BLaER1 (cell line): ENCODE measurements at regions not wholly inside any gene's neighbourhood (a gene's known extent, or its start where the extent isn't known, plus 50 kb on each side); places are given as distances from the start of the nearest gene placed in this dataset.

ENCODE experiments used
- H3K27ac ChIP-seq: shearing (Covaris generic); formaldehyde crosslinking; 2 replicates; pipeline ENCODE4 v1.8.1; 2022
- H3K27me3 ChIP-seq: shearing (Covaris generic); formaldehyde crosslinking; 2 replicates; pipeline ENCODE4 v1.8.1; 2022
- H3K36me3 ChIP-seq: shearing (Covaris generic); formaldehyde crosslinking; 2 replicates; pipeline ENCODE4 v1.8.1; 2022
- H3K4me1 ChIP-seq: shearing (Covaris generic); formaldehyde crosslinking; 2 replicates; pipeline ENCODE4 v1.8.1; 2022
- H3K4me2 ChIP-seq: shearing (Covaris generic); formaldehyde crosslinking; 2 replicates; pipeline ENCODE4 v1.8.1; 2022
- H3K4me3 ChIP-seq: shearing (Covaris generic); formaldehyde crosslinking; 2 replicates; pipeline ENCODE4 v1.8.1; 2022
- H3K9ac ChIP-seq: shearing (Covaris generic); formaldehyde crosslinking; 2 replicates; pipeline ENCODE4 v1.8.1; 2022
- H3K9me3 ChIP-seq: shearing (Covaris generic); formaldehyde crosslinking; 2 replicates; pipeline ENCODE4 v1.8.1; 2022
- H4K20me1 ChIP-seq: shearing (Covaris generic); formaldehyde crosslinking; 2 replicates; pipeline ENCODE4 v1.8.1; 2022
- Cebpa-rat ChIP-seq: shearing (Covaris generic); IDR thresholded peaks from 2 replicates; pipeline ENCODE4 v1.8.1; 2022

GRCh38 chrX:76228499-76228898 lies 55.6 kb downstream of the PBDC1 start:
- Histone ChIP-seq H4K20me1 (no peaks in the 10 kb centered on the region), H3K36me3 (no peaks in the 10 kb centered on the region), H3K27ac (no peak overlapping the region), H3K9me3 (peaks cover 8% of the 10 kb centered on the region), H3K27me3 (peaks cover 27% of the 10 kb centered on the region), H3K4me3 (no peak overlapping the region), H3K4me1 (no peaks in the 10 kb centered on the region), H3K4me2 (no peak overlapping the region), H3K9ac (no peak overlapping the region)
- no peak for TF ChIP-seq Cebpa-rat

GRCh38 chrX:76248901-76249300 lies 76.0 kb downstream of the PBDC1 start:
- H3K36me3 ChIP-seq, result no peaks in the 10 kb centered on the region
- no peaks in the 10 kb centered on the region for H3K4me1 ChIP-seq
- no peak overlapping the region for H3K9ac ChIP-seq
- H3K4me2 ChIP-seq, result no peak overlapping the region
- TF ChIP-seq Cebpa-rat, result no peak
- H4K20me1 ChIP-seq, result no peaks in the 10 kb centered on the region
- H3K9me3 ChIP-seq, result no peaks in the 10 kb centered on the region
- H3K4me3 ChIP-seq, result no peak overlapping the region
- peaks cover 76% of the 10 kb centered on the region for H3K27me3 ChIP-seq
- no peak overlapping the region for H3K27ac ChIP-seq

- Histone ChIP-seq H3K4me2 (no peak overlapping the region), H3K9ac (no peak overlapping the region), H3K9me3 (no peaks in the 10 kb centered on the region), H3K36me3 (no peaks in the 10 kb centered on the region), H3K4me3 (no peak overlapping the region), H3K4me1 (no peaks in the 10 kb centered on the region), H4K20me1 (no peaks in the 10 kb centered on the region), H3K27ac (no peak overlapping the region), H3K27me3 (peaks cover 56% of the 10 kb centered on the region)
- no peak for TF ChIP-seq Cebpa-rat
Measured at GRCh38 chrX:76253432-76253831, 80.6 kb downstream of the PBDC1 start.

- H4K20me1 ChIP-seq, result no peaks in the 10 kb centered on the region
- no peaks in the 10 kb centered on the region for H3K36me3 ChIP-seq
- TF ChIP-seq Cebpa-rat, result no peak
- H3K9me3 ChIP-seq, result peaks cover 17% of the 10 kb centered on the region; the same call in 1 of the 2 replicates
- no peak overlapping the region for H3K4me2 ChIP-seq
- H3K27me3 ChIP-seq, result peaks cover 5% of the 10 kb centered on the region; the same call in 1 of the 2 replicates
- no peaks in the 10 kb centered on the region for H3K4me1 ChIP-seq
- H3K9ac ChIP-seq, result no peak overlapping the region
- H3K4me3 ChIP-seq, result no peak overlapping the region
- H3K27ac ChIP-seq, result no peak overlapping the region
Measured at GRCh38 chrX:76279007-76279406, 106.1 kb downstream of the PBDC1 start.
